ENCODE measurements at regions not wholly inside any gene's neighbourhood (a gene's known extent, or its start where the extent isn't known, plus 50 kb on each side); places are given as distances from the start of the nearest gene placed in this dataset.
"Not testable (repeated sequence)": the region's sequence is repeated elsewhere in the genome, so short reads cannot be mapped to it uniquely, and the experiment has no call there.

DNA sequence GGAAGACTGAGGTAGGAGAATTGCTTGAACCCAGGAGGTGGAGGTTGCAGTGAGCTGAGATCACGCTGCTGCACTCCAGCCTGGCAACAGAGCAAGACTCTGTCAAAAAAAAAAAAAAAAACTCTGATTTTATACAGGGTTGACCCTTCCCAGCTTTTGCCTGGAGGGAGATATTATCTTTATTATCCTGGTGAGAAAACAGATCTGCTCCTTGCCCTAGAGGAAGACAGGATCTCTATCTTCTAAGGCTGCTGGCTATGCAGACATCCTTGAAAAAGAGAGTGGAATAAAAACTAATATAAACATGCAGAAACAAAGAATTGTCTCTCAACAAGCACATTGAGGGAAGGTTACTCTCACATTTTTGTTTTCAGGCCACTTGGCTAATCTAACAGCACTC is 1503.4 kb upstream of the WWC1 start:
- TF ChIP-seq, protein P1, sequence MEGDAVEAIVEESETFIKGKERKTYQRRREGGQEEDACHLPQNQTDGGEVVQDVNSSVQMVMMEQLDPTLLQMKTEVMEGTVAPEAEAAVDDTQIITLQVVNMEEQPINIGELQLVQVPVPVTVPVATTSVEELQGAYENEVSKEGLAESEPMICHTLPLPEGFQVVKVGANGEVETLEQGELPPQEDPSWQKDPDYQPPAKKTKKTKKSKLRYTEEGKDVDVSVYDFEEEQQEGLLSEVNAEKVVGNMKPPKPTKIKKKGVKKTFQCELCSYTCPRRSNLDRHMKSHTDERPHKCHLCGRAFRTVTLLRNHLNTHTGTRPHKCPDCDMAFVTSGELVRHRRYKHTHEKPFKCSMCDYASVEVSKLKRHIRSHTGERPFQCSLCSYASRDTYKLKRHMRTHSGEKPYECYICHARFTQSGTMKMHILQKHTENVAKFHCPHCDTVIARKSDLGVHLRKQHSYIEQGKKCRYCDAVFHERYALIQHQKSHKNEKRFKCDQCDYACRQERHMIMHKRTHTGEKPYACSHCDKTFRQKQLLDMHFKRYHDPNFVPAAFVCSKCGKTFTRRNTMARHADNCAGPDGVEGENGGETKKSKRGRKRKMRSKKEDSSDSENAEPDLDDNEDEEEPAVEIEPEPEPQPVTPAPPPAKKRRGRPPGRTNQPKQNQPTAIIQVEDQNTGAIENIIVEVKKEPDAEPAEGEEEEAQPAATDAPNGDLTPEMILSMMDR (IDR thresholded peaks at IDR 0.05; ENCODE audit: insufficient read depth, low read depth, low read length, missing control alignments), result no peak
- DNase-seq (ENCODE audit: low read depth), result no peak
- H3K4me3 ChIP-seq (ENCODE audit: low read length), result no peak overlapping the region

DNA sequence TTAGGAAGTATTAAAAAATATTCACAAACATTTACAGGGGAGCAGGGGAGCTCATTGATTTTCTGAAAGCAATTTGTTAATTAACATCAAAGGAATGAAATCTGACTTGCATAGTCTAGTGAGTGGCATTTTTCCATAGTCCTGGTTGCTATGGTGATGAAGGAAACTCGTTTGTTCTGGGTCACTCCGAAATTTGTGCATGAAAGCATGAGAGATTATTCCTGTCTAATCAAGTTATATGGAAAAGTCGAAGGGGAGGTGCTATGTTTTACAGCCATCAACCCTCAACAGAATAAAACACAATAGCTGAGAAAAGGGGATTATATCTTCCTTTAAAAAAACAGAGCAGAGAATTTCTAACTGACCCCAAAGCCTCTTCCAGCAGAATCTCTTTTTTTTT is 1495.7 kb upstream of the WWC1 start:
- TF ChIP-seq, protein P1 (IDR thresholded peaks at IDR 0.05; ENCODE audit: insufficient read depth, low read depth, low read length, missing control alignments), result no peak
- no peak for DNase-seq (ENCODE audit: low read depth)
- H3K4me3 ChIP-seq (ENCODE audit: low read length), result no peak overlapping the region

DNA sequence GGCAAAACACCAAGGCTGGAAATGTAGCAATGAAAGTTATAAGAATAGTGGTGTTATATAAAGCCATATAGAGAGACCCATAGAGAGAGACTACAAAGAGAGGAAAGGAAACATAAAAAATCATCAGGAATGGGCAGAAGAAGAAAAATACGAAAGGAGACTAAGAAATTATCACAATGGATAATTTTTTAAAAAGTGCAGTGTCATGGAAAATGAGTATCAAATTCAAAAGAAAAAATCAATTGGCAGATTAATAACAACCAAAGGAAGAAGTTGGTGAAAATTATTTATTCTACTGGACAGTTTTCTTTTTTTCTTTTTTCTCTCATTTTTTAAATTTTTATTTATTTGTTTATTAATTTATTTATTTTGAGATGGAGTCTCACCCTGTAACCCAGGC is 1488.4 kb upstream of the WWC1 start:
- TF ChIP-seq, protein P1 (IDR thresholded peaks at IDR 0.05; ENCODE audit: insufficient read depth, low read depth, low read length, missing control alignments), result no peak
- no peak for DNase-seq (ENCODE audit: low read depth)
- H3K4me3 ChIP-seq (ENCODE audit: low read length), result no peak overlapping the region

DNA sequence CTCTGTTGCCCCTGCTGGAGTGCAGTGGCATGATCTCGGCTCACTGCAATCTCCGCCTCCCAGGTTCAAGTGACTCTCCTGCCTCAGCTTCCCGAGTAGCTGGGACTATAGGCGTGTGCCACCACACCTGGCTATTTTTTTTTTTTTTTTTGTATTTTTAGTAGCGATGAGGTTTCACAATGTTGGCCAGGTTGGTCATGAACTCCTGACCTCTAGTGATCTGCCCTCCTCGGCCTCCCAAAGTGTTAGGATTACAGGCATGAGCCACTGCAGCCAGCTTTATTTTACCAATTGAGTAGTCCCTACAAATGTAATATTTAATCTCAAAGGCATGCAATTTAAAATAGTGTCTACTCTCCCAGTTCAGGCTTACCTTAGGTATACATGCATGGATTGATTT is 1487.2 kb upstream of the WWC1 start:
- not testable (repeated sequence) for DNase-seq (ENCODE audit: low read depth); H3K4me3 ChIP-seq (ENCODE audit: low read length)

DNA sequence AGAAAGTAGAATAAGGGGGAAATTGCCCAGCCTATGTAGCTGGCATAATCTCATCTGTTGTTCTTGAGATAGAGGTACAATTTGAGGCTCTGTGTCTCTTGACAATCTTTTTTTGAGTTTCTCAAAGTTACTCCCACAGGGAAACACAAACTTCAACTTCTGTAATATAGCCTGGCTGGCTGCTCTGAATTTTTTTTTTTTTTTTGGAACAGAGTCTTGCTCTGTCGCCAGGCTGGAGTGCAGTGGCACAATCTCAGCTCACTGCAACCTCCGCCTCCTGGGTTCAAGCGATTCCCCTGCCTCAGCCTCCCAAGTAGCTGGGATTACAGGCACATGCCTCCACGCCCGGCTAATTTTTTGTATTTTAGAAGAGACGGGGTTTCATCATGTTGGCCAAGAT is 1486.8 kb upstream of the WWC1 start:
- DNase-seq (ENCODE audit: low read depth); H3K4me3 ChIP-seq (ENCODE audit: low read length): not testable (repeated sequence)

DNA sequence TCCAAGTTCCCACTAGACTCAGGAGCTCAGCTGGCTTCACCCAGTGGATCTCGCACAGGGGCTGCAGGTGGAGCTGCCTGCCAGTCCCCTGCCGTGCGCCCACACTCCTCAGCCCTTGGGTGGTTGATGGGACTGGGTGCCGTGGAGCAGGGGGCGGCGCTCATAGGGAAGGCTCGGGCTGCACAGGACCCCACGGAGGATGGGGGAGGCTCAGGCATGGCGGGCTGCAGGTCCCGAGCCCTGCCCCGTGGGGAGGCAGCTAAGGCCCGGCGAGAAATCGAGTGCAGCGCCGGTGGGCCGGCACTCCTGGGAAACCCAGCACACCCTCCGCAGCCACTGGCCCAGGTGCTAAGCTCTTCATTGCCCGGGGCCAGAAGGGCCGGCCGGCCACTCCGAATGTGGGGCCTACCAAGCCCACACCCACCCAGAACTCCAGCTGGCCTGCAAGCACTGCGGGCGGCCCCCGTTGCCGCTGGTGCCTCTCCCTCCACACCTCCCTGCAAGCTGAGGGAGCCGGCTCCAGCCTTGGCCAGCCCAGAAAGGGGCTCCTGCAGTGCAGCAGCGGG is 1481.3 kb upstream of the WWC1 start:
- not testable (repeated sequence) for DNase-seq (ENCODE audit: low read depth); H3K4me3 ChIP-seq (ENCODE audit: low read length)

DNA sequence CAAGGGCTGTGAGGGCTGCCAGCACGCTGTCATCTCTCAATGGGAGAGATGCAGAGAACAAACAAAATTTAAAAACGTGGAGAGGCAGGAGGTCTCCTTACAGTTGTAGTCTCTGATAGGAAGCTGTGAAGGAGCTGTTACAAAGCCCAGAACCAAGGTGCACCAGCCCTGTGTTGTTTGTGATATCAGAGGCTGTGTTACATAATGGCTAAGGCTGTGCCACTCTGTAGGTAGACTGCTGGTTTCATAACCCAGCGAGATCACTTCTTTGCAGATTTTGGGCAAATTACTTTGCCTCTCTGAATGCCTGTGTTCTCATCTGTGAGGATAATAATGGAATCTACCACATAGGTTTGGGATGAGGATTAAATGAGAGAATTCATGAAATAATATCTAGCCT is 1480.7 kb upstream of the WWC1 start:
- TF ChIP-seq, protein P1 (IDR thresholded peaks at IDR 0.05; ENCODE audit: insufficient read depth, low read depth, low read length, missing control alignments), result no peak
- DNase-seq (ENCODE audit: low read depth), result no peak

DNA sequence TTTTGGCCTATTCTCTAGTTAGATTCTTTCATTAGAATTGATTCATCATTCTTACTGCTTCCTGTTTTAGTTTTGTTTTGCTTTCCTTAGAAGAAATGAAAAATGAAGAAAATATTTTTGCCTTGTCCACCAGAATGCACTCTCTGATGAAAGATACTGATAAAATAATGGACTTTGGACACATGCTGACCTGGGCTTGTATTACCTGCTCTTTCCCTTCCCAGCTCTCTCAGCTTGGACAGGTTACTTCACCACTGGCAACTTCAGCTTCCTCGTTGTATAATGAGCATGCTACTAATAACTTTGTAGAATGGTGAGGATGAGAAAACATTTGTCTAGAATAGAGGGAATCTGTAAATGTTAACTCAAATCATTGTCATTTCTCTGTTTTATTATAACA is 1468.1 kb upstream of the WWC1 start:
- H3K4me3 ChIP-seq (ENCODE audit: low read length), result no peak overlapping the region
- DNase-seq (ENCODE audit: low read depth), result no peak
- TF ChIP-seq, protein P1 (IDR thresholded peaks at IDR 0.05; ENCODE audit: insufficient read depth, low read depth, low read length, missing control alignments), result no peak

More for the DNA sequence above, 1480.7 kb upstream of the WWC1 start:
- no peak overlapping the region for H3K4me3 ChIP-seq (ENCODE audit: low read length)

DNA sequence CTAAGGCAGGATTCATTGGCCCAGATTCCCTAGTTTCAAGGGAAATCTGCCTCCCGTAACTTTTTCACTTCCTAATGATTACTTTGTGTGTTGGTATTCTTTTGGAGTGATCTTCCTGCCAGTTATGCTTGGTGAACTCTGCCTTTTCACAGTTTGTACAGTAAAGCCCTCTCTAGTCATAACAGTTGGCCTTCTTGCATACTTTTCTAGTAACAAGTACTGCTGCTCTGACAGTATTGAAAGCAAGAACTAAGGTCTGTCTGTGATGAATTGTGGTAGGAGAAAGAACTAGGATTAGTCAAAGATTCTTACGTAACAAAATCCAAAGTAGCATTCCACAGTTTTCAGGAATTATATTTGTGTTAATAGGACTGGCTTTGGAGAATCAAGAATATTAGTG is 1457.2 kb upstream of the WWC1 start:
- H3K4me3 ChIP-seq (ENCODE audit: low read length), result no peak overlapping the region
- no peak for DNase-seq (ENCODE audit: low read depth)
- TF ChIP-seq, protein P1 (IDR thresholded peaks at IDR 0.05; ENCODE audit: insufficient read depth, low read depth, low read length, missing control alignments), result no peak
